HCT116 (cell line): ENCODE measurements at regions not wholly inside any gene's neighbourhood (a gene's known extent, or its start where the extent isn't known, plus 50 kb on each side); places are given as distances from the start of the nearest gene placed in this dataset.

Experiments used
- CTCF ChIP-seq, 3 experiments: fragments of 200-600 bp in 1 of 3; sonication (generic) in 1 of 3; IDR thresholded peaks in 2 of 3; conservative IDR thresholded peaks in 1 of 3; 2 replicates each; pipeline ENCODE4 v1.5.1; 2012 to 2017; ENCODE audit warnings: low read depth in 2 of 3, low read length in 2 of 3, antibody characterized with exemption in 1 of 3, borderline replicate concordance in 1 of 3, control low read depth in 1 of 3, mild to moderate bottlenecking in 1 of 3, mixed read lengths in 1 of 3, mixed run types in 1 of 3, moderate library complexity in 1 of 3; ENCODE audit not compliant: insufficient read depth in 1 of 3
- EZH2 ChIP-seq: fragments of 200-600 bp; sonication (generic); IDR thresholded peaks from 2 replicates; pipeline ENCODE4 v1.6.1; 2017; ENCODE audit warnings: antibody characterized with exemption, mixed run types
- POLR2A ChIP-seq: IDR thresholded peaks from 2 replicates; pipeline ENCODE4 v1.7.0; 2011; ENCODE audit warnings: borderline replicate concordance; ENCODE audit not compliant: insufficient read depth, insufficient read length; ENCODE audit errors: extremely low read depth
- POLR2AphosphoS5 ChIP-seq: IDR thresholded peaks from 2 replicates; pipeline ENCODE4 v1.6.1; 2011; ENCODE audit warnings: mild to moderate bottlenecking, low read depth, low read length, moderate library complexity
- SIN3A ChIP-seq: IDR thresholded peaks from 2 replicates; pipeline ENCODE4 v1.6.1; 2012; ENCODE audit warnings: low read depth
- TCF7L2 ChIP-seq: IDR thresholded peaks from 2 replicates; pipeline ENCODE4 v1.7.0; 2011; ENCODE audit warnings: borderline replicate concordance, inconsistent platforms; ENCODE audit not compliant: insufficient read depth, insufficient read length; ENCODE audit errors: extremely low read depth

- TF ChIP-seq CTCF (IDR thresholded peaks at IDR 0.05 in 2 of 3, conservative IDR thresholded peaks at IDR 0.05 in 1 of 3; ENCODE audit: borderline replicate concordance in 1 of 3, insufficient read depth in 1 of 3, low read depth in 2 of 3, low read length in 2 of 3) (no peak), SIN3A (no peak), POLR2AphosphoS5 (no peak), POLR2A (no peak), EZH2 (no peak), TCF7L2 (no peak)
These were observed 192.6 kb upstream of the UBL3 start for GRCh38 chr13:30042891-30043630.
